ENCODE measurements at regions not wholly inside any gene's neighbourhood (a gene's known extent, or its start where the extent isn't known, plus 50 kb on each side); places are given as distances from the start of the nearest gene placed in this dataset.

DNA sequence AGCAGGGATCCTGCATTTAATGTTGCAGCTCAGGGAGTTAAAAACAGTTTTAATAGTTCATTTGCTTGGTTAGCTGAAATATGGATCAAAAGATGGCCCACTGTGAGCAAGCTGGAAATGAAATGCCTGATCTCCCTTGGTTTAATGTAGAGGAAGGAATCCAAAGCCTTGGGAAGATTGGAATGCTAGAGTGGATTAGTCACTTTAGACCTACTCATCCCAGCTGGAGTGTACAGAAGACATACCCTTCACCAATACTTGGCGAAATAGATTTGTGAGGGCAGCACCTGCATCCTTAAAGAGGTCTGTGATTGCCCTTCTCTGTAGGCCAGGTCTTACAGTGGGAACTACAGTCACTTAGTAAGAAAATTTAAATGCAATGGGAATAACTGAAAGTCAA is 58.0 kb upstream of the KRAS start:
- no peaks in the 10 kb centered on the region for H3K9me3 ChIP-seq (ENCODE audit: low read length)
- H4K20me1 ChIP-seq (ENCODE audit: insufficient read depth), result no peaks in the 10 kb centered on the region
- no peaks in the 10 kb centered on the region for H3K36me3 ChIP-seq (ENCODE audit: insufficient read depth, low read length)
- H3K9ac ChIP-seq (ENCODE audit: low read length), result no peak overlapping the region
- H3F3A ChIP-seq (ENCODE audit: insufficient read depth, low read length, poor library complexity, severe bottlenecking), result no peaks in the 10 kb centered on the region
- TF ChIP-seq TAF1 (IDR thresholded peaks at IDR 0.05; ENCODE audit: low read depth) (no peak), SMC3 (conservative IDR thresholded peaks at IDR 0.05; ENCODE audit: poor library complexity) (no peak), CTCF (IDR thresholded peaks at IDR 0.05; ENCODE audit: poor library complexity, severe bottlenecking) (no peak), MXI1 (conservative IDR thresholded peaks at IDR 0.05; ENCODE audit: poor library complexity, severe bottlenecking) (no peak), RAD21 (conservative IDR thresholded peaks at IDR 0.05) (no peak), EP300 (conservative IDR thresholded peaks at IDR 0.05; ENCODE audit: poor library complexity, severe bottlenecking) (no peak), POLR2AphosphoS5 (IDR thresholded peaks at IDR 0.05) (no peak), EZH2 (IDR thresholded peaks at IDR 0.05; ENCODE audit: borderline replicate concordance, insufficient read depth, low read length, poor library complexity, severe bottlenecking) (no peak)
- TF ChIP-seq, protein P1, sequence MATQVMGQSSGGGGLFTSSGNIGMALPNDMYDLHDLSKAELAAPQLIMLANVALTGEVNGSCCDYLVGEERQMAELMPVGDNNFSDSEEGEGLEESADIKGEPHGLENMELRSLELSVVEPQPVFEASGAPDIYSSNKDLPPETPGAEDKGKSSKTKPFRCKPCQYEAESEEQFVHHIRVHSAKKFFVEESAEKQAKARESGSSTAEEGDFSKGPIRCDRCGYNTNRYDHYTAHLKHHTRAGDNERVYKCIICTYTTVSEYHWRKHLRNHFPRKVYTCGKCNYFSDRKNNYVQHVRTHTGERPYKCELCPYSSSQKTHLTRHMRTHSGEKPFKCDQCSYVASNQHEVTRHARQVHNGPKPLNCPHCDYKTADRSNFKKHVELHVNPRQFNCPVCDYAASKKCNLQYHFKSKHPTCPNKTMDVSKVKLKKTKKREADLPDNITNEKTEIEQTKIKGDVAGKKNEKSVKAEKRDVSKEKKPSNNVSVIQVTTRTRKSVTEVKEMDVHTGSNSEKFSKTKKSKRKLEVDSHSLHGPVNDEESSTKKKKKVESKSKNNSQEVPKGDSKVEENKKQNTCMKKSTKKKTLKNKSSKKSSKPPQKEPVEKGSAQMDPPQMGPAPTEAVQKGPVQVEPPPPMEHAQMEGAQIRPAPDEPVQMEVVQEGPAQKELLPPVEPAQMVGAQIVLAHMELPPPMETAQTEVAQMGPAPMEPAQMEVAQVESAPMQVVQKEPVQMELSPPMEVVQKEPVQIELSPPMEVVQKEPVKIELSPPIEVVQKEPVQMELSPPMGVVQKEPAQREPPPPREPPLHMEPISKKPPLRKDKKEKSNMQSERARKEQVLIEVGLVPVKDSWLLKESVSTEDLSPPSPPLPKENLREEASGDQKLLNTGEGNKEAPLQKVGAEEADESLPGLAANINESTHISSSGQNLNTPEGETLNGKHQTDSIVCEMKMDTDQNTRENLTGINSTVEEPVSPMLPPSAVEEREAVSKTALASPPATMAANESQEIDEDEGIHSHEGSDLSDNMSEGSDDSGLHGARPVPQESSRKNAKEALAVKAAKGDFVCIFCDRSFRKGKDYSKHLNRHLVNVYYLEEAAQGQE (IDR thresholded peaks at IDR 0.05; ENCODE audit: borderline replicate concordance), result no peak
- H3K79me2 ChIP-seq (replicated peaks; ENCODE audit: insufficient read depth, low read length), result no peaks in the 10 kb centered on the region
- no peaks in the 10 kb centered on the region for H3K9me2 ChIP-seq (ENCODE audit: insufficient read depth, low read length)
- no peak overlapping the region for H3K4me3 ChIP-seq (ENCODE audit: low read length)
- no peaks in the 10 kb centered on the region for H3K27me3 ChIP-seq (ENCODE audit: insufficient read depth, low read depth, low read length)
- no peak overlapping the region for H2AFZ ChIP-seq (ENCODE audit: low read depth, low read length)
- H3K27ac ChIP-seq (ENCODE audit: low read length), result no peak overlapping the region
- H3K4me2 ChIP-seq (ENCODE audit: low read length), result no peak overlapping the region

- H3K4me3 ChIP-seq (ENCODE audit: low read length), result no peak overlapping the region
- no peak overlapping the region for H3K9ac ChIP-seq (ENCODE audit: low read length)
- no peak for TF ChIP-seq RAD21 (conservative IDR thresholded peaks at IDR 0.05)
- no peak for TF ChIP-seq EP300 (conservative IDR thresholded peaks at IDR 0.05; ENCODE audit: poor library complexity, severe bottlenecking)
- TF ChIP-seq TAF1 (IDR thresholded peaks at IDR 0.05; ENCODE audit: low read depth), result no peak
- TF ChIP-seq CTCF (IDR thresholded peaks at IDR 0.05; ENCODE audit: poor library complexity, severe bottlenecking), result no peak
- TF ChIP-seq POLR2AphosphoS5 (IDR thresholded peaks at IDR 0.05), result no peak
- no peak for TF ChIP-seq EZH2 (IDR thresholded peaks at IDR 0.05; ENCODE audit: borderline replicate concordance, insufficient read depth, low read length, poor library complexity, severe bottlenecking)
- TF ChIP-seq, protein P1 (IDR thresholded peaks at IDR 0.05; ENCODE audit: borderline replicate concordance), result no peak
- no peak for TF ChIP-seq SMC3 (conservative IDR thresholded peaks at IDR 0.05; ENCODE audit: poor library complexity)
- no peak for TF ChIP-seq MXI1 (conservative IDR thresholded peaks at IDR 0.05; ENCODE audit: poor library complexity, severe bottlenecking)
- H3K4me2 ChIP-seq (ENCODE audit: low read length), result no peak overlapping the region
- H3F3A ChIP-seq (ENCODE audit: insufficient read depth, low read length, poor library complexity, severe bottlenecking), result no peaks in the 10 kb centered on the region
- no peaks in the 10 kb centered on the region for H4K20me1 ChIP-seq (ENCODE audit: insufficient read depth)
- H3K27ac ChIP-seq (ENCODE audit: low read length), result no peak overlapping the region
- H3K9me3 ChIP-seq (ENCODE audit: low read length), result no peaks in the 10 kb centered on the region
- H3K36me3 ChIP-seq (ENCODE audit: insufficient read depth, low read length), result no peaks in the 10 kb centered on the region
- no peaks in the 10 kb centered on the region for H3K9me2 ChIP-seq (ENCODE audit: insufficient read depth, low read length)
- H3K27me3 ChIP-seq (ENCODE audit: insufficient read depth, low read depth, low read length), result no peaks in the 10 kb centered on the region
- no peaks in the 10 kb centered on the region for H3K79me2 ChIP-seq (replicated peaks; ENCODE audit: insufficient read depth, low read length)
- H2AFZ ChIP-seq (ENCODE audit: low read depth, low read length), result no peak overlapping the region
Measured at GRCh38 chr12:25307818-25308217, 57.1 kb upstream of the KRAS start.

Data from neural cell (in vitro differentiated cells).